OCI-LY1 (cell line): ENCODE measurements at regions not wholly inside any gene's neighbourhood (a gene's known extent, or its start where the extent isn't known, plus 50 kb on each side); places are given as distances from the start of the nearest gene placed in this dataset.

Experiments
- CTCF ChIP-seq: fragments of 200-600 bp; sonication (generic), shearing (Covaris generic); IDR thresholded peaks from 2 replicates; pipeline ENCODE4 v1.5.1; 2017; ENCODE audit warnings: mild to moderate bottlenecking, antibody characterized with exemption, low read length, moderate library complexity, mixed read lengths
- EZH2 ChIP-seq: fragments of 200-600 bp; sonication (generic), shearing (Covaris generic); IDR thresholded peaks from 2 replicates; pipeline ENCODE4 v1.8.0; 2017; ENCODE audit warnings: borderline replicate concordance, mixed run types, mild to moderate bottlenecking, antibody characterized with exemption, low read length, moderate library complexity, mixed read lengths

- TF ChIP-seq CTCF (no peak), EZH2 (no peak)
Observed at GRCh38 chr6:14453712-14454472, 336.3 kb downstream of the CD83 start.
